OCI-LY3 (cell line): ENCODE measurements at regions not wholly inside any gene's neighbourhood (a gene's known extent, or its start where the extent isn't known, plus 50 kb on each side); places are given as distances from the start of the nearest gene placed in this dataset.
"Not testable (repeated sequence)": the region's sequence is repeated elsewhere in the genome, so short reads cannot be mapped to it uniquely, and the experiment has no call there.

ENCODE experiments used
- EZH2phosphoT487 ChIP-seq: fragments of 200-600 bp; shearing (Covaris generic); IDR thresholded peaks from 2 replicates; pipeline ENCODE4 v1.6.1; 2018; ENCODE audit warnings: antibody characterized with exemption, mixed run types, low read depth
- TF ChIP-seq, protein P1 (sequence below): fragments of 200-600, 300-600 bp; sonication (generic); IDR thresholded peaks from 2 replicates; pipeline ENCODE4 v1.5.1; 2014; ENCODE audit warnings: antibody characterized with exemption, low read length, low read depth

DNA sequence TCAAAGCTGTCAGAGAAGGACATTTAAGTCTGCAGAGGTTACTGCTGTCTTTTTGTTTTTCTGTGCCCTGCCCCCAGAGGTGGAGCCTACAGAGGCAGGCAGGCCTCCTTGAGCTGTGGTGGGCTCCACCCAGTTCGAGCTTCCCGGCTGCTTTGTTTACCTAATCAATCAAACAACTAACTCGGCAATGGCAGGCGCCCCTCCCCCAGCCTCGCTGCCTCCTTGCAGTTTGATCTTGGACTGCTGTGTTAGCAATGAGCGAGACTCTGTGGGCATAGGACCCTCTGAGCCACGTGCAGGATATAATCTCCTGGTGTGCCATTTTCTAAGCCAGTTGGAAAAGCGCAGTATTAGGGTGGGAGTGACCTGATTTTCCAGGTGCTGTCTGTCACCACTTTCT is 201.8 kb upstream of the ETAA1 start:
- TF ChIP-seq, protein P1, sequence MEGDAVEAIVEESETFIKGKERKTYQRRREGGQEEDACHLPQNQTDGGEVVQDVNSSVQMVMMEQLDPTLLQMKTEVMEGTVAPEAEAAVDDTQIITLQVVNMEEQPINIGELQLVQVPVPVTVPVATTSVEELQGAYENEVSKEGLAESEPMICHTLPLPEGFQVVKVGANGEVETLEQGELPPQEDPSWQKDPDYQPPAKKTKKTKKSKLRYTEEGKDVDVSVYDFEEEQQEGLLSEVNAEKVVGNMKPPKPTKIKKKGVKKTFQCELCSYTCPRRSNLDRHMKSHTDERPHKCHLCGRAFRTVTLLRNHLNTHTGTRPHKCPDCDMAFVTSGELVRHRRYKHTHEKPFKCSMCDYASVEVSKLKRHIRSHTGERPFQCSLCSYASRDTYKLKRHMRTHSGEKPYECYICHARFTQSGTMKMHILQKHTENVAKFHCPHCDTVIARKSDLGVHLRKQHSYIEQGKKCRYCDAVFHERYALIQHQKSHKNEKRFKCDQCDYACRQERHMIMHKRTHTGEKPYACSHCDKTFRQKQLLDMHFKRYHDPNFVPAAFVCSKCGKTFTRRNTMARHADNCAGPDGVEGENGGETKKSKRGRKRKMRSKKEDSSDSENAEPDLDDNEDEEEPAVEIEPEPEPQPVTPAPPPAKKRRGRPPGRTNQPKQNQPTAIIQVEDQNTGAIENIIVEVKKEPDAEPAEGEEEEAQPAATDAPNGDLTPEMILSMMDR: not testable (repeated sequence)
- TF ChIP-seq EZH2phosphoT487: not testable (repeated sequence)
